ENCODE measurements at regions not wholly inside any gene's neighbourhood (a gene's known extent, or its start where the extent isn't known, plus 50 kb on each side); places are given as distances from the start of the nearest gene placed in this dataset.
"Not testable (repeated sequence)": the region's sequence is repeated elsewhere in the genome, so short reads cannot be mapped to it uniquely, and the experiment has no call there.

DNA sequence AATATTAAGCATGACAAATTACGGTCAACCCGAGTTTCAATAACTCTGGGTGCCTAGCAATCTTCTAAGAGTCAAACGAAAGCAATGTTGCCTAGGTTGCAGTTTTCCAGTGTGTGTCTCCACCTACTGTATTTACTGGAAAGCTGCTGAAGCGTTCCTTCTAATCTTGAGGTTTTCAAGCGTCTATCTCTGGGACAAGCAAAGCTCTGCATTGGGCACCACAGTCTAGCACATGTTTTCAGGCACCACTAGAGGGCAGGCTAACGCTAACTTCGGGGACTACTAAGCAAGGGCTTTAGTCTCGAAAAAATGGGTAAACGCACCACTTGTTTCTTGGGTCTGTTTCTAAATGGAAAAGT, 82.7 kb upstream of the KIF2A start:
- not testable (repeated sequence) for H3K36me3 ChIP-seq, H3K4me1 ChIP-seq, H3K27me3 ChIP-seq, H3K9me3 ChIP-seq, H3K27ac ChIP-seq
- ATAC-seq (peak; percentile 98), DNase-seq (peak; percentile 48 to 65)
- in situ Hi-C loops (cut with MboI; ENCODE audit: low sequenced_read_pairs in 4 of 4) (loop anchor here in 1 of 4 donors (5.0 kb wide), 1 partner anchor 134 kb away; no protein-coding TSS in a partner anchor), intact Hi-C loops (cut with DNase I; ENCODE audit: low total_unique reads) (loop anchor here (5.0 kb wide), 1 partner anchor 129 kb away; no protein-coding TSS in a partner anchor)
- H3K4me3 ChIP-seq: peak overlapping the region in 2 of 4 donors; percentile 13 to 37
- TF ChIP-seq, protein P1, sequence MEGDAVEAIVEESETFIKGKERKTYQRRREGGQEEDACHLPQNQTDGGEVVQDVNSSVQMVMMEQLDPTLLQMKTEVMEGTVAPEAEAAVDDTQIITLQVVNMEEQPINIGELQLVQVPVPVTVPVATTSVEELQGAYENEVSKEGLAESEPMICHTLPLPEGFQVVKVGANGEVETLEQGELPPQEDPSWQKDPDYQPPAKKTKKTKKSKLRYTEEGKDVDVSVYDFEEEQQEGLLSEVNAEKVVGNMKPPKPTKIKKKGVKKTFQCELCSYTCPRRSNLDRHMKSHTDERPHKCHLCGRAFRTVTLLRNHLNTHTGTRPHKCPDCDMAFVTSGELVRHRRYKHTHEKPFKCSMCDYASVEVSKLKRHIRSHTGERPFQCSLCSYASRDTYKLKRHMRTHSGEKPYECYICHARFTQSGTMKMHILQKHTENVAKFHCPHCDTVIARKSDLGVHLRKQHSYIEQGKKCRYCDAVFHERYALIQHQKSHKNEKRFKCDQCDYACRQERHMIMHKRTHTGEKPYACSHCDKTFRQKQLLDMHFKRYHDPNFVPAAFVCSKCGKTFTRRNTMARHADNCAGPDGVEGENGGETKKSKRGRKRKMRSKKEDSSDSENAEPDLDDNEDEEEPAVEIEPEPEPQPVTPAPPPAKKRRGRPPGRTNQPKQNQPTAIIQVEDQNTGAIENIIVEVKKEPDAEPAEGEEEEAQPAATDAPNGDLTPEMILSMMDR (IDR thresholded peaks at IDR 0.05 in 4 of 5, conservative IDR thresholded peaks at IDR 0.05 in 1 of 5): peak in 2 of 5 experiments; percentile 51 to 61

DNA sequence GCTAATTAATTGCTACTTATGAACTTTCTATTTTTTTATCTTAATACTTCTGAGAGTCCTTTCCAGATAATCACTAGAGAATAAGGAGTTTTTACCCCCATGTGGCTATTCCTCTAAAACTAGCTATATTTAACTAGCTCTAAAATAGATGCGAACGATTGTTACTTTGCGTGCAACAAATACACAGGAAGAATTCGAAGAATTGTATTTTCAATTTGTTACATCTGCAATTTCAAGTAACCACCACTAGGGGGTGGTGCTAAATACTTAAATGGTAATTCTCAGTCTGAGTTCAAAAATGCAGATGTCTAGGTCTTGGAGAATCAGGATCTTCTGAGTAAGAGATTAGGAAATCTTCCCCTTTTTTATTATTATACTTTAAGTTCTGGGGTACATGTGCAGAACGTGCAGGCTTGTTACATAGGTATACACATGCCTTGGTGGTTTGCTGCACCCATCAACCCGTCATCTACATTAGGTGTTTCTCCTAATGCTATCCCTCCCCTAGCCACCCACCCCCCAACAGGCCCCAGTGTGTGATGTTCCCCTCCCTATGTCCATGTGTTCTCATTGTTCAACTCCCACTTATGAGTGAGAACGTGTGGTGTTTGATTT, 80.9 kb upstream of the KIF2A start:
- H3K27me3 ChIP-seq, DNase-seq, ATAC-seq, H3K4me3 ChIP-seq, H3K4me1 ChIP-seq, H3K27ac ChIP-seq, H3K9me3 ChIP-seq, H3K36me3 ChIP-seq: not testable (repeated sequence)
- intact Hi-C loops (cut with DNase I; ENCODE audit: low total_unique reads): loop anchor here (5.0 kb wide), 1 partner anchor 127 kb away; no protein-coding TSS in a partner anchor
- TF ChIP-seq, protein P1 (IDR thresholded peaks at IDR 0.05 in 4 of 5, conservative IDR thresholded peaks at IDR 0.05 in 1 of 5): peak in 1 of 5 experiments; percentile 36
- in situ Hi-C loops (cut with MboI; ENCODE audit: low sequenced_read_pairs in 4 of 4): loop anchor here in 1 of 4 donors (5.0 kb wide), 1 partner anchor 132 kb away; no protein-coding TSS in a partner anchor

DNA sequence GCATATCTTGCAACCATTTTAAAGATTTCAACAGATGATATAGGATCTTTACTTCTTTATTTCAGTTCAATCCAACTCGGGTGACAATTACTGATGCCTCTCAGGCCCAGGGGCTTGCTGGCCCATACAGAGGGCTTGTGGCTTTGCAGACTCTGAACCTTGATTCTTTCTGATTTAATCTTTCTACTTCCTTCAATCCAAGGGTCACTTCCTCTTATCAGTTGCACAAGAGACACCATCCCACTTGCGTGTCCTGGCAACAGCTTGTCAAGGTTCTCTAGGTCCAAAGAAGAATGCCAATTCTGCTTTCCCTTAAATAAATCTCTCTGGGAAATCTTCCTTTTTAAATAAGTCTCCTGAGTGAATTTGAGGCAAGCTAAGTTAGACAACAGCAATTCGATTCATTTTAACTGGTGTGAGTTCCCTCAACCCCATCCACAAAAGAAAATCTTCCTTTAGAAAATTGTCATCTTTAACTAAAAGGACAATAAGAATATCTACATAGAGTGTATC, 75.1 kb upstream of the KIF2A start:
- H3K4me3 ChIP-seq; H3K27me3 ChIP-seq; H3K36me3 ChIP-seq; ATAC-seq; DNase-seq; H3K9me3 ChIP-seq; intact Hi-C loops (cut with DNase I; ENCODE audit: low total_unique reads); H3K27ac ChIP-seq; in situ Hi-C loops (cut with MboI; ENCODE audit: low sequenced_read_pairs in 4 of 4): not testable (repeated sequence)
- peaks cover 0 to 11% of the 10 kb centered on the region in 2 donors for H3K4me1 ChIP-seq

DNA sequence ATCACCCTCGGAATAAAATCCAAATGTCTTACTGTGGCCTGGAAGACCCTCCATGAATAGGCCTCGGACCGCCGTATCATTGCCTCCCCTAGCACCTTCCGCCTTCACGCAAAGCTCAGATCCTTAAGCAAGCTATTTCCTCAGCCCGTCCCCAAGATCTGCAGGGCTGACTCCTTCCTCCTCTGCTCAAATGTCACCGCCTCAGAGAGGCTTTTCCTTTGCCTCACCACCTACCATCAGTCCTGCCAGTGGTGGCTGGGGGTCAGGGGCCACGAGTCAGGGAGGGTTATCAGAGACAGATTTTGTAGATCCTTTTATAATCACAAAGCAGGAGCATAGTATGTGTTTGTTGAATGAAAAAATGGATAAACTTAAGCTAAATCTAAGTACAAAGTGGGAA, 74.4 kb upstream of the KIF2A start:
- ATAC-seq (no peak), DNase-seq (no peak)
- TF ChIP-seq POLR2A (IDR thresholded peaks at IDR 0.05): no peak
- TF ChIP-seq, protein P1 (IDR thresholded peaks at IDR 0.05 in 4 of 5, conservative IDR thresholded peaks at IDR 0.05 in 1 of 5): no peak
- Histone ChIP-seq H3K36me3 (no peaks in the 10 kb centered on the region), H3K9me3 (no peaks in the 10 kb centered on the region), H3K4me1 (peaks cover 0 to 11% of the 10 kb centered on the region in 2 donors), H3K27me3 (no peaks in the 10 kb centered on the region), H3K27ac (no peak overlapping the region), H3K4me3 (no peak overlapping the region)
- in situ Hi-C loops (cut with MboI; ENCODE audit: low sequenced_read_pairs in 4 of 4): no loop called here
- intact Hi-C loops (cut with DNase I; ENCODE audit: low total_unique reads): no loop called here

DNA sequence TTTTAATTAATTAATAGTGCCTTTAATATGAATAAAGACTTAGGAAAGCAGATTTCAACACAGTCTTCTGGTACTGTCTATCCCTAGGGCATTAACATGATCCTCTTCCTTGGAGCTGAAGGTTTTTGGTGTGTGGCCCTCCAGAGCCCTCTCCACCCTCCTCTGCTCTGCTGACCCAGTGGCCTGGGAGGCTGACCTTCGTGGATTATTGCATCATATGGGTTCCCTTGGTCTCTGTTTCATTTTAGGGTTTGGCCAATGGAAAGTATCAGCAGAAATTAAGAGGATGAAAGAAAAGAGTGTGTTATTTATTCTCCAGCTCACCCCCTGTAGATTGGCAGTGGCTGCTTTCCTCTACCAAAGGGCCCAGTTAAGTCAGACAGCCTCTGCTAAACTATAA, 73.8 kb upstream of the KIF2A start:
- intact Hi-C loops (cut with DNase I; ENCODE audit: low total_unique reads); H3K36me3 ChIP-seq; H3K4me3 ChIP-seq; DNase-seq; ATAC-seq; H3K9me3 ChIP-seq; H3K27me3 ChIP-seq; H3K27ac ChIP-seq; in situ Hi-C loops (cut with MboI; ENCODE audit: low sequenced_read_pairs in 4 of 4): not testable (repeated sequence)
- peaks cover 0 to 11% of the 10 kb centered on the region in 2 donors for H3K4me1 ChIP-seq

DNA sequence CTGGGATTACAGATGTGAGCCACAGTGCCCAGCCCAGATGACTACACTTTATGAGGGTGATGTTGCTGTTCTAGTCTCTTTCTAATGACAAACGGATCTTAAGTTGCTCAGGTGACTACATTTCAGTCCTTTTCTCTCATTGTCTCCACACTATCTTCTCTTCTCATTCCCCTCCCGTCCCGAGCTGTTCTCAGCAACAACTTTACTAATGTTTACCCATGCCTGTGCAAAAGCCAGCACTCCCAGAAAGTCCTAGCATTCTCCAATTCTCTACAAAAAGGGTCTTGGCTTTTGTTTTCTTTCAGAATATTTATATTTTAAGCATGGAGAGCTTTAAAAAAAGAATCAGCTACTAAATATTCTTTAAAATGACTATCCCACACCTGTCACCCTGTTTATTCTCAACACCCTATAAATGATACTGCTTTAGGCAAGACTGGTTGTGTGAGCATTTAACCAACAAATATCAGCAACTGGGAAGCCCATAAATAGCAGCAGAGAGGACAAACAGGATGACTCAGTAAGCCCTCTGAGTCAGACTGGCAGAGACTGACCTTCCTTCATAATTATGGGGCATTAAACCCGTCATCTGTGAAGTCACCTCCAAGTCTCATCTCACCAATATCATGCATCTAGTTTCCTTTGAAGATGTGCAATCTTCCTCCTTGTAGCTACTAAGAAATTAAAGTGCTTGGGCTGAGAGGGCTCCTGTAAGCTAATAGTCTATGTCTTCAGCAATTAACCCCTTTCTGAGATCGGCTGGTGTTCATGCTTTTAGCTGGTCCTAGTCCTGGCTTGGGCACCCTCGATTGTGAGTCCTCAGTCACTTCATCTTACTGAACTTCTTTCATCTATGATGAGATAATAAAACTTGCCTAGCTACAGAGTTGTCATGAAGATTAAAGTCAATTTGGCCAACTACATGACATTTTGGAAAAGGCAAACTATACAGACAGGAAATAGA, 72.6 kb upstream of the KIF2A start:
- in situ Hi-C loops (cut with MboI; ENCODE audit: low sequenced_read_pairs in 4 of 4); H3K9me3 ChIP-seq; DNase-seq; H3K36me3 ChIP-seq; H3K4me3 ChIP-seq; intact Hi-C loops (cut with DNase I; ENCODE audit: low total_unique reads); H3K27me3 ChIP-seq: not testable (repeated sequence)
- H3K27ac ChIP-seq: peak overlapping the region; percentile 9 to 74 (median 63)
- ATAC-seq: peak; percentile 97 to 98
- peaks cover 0 to 11% of the 10 kb centered on the region in 2 donors for H3K4me1 ChIP-seq

DNA sequence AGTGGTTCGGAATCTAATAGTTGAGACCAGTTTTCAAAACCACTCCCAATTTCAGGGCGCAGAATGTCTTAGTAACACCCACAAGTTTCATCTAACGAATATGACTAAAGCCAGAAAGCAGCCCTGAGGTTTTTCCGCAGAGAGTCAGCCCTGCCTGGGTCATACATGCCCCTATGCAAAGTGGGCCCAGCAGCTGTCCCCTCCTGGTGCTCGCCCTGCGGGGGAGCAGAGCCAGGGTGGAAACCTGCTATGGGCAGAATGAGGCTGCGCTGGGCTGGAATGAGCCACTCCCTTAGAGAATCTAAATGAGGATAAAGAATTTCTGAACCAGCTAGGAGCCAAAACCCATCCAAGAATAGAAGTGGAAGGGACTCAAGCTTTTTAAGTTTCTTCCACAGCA, 69.4 kb upstream of the KIF2A start:
- H3K27me3 ChIP-seq: not testable (repeated sequence)

DNA sequence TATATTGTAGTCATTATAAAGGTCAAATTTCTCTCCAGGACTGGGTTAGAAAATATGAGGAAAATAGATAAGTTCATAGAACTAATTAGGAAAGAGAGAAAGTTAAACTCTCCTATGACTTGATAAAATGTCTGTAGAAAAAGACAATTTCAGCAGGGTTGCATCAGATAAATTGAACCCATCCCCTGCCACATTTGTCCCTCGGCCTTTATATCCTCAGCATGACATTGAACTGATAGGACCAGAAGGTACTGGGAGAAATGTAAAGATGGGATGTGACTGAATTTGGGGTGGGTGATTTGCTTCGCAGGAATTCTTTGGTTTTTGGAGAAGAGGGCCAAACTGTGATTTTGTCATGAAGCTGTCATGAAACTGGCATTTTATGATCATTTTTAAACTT, 68.1 kb upstream of the KIF2A start:
- H3K9me3 ChIP-seq; H3K4me1 ChIP-seq; H3K36me3 ChIP-seq; ATAC-seq; intact Hi-C loops (cut with DNase I; ENCODE audit: low total_unique reads); H3K4me3 ChIP-seq; H3K27me3 ChIP-seq; in situ Hi-C loops (cut with MboI; ENCODE audit: low sequenced_read_pairs in 4 of 4); DNase-seq; H3K27ac ChIP-seq: not testable (repeated sequence)

More for the DNA sequence above, 69.4 kb upstream of the KIF2A start:
- peaks cover 0 to 11% of the 10 kb centered on the region in 2 donors for H3K4me1 ChIP-seq
- intact Hi-C loops (cut with DNase I; ENCODE audit: low total_unique reads); H3K27ac ChIP-seq; H3K9me3 ChIP-seq; DNase-seq; ATAC-seq; in situ Hi-C loops (cut with MboI; ENCODE audit: low sequenced_read_pairs in 4 of 4); H3K36me3 ChIP-seq; H3K4me3 ChIP-seq: not testable (repeated sequence)

All from gastrocnemius medialis (tissue), 4 donors.